Endothelial cell of umbilical vein (primary cell): ENCODE measurements at regions not wholly inside any gene's neighbourhood (a gene's known extent, or its start where the extent isn't known, plus 50 kb on each side); places are given as distances from the start of the nearest gene placed in this dataset.

Experiments
- EZH2 ChIP-seq: IDR thresholded peaks from 2 replicates; pipeline ENCODE4 v1.6.1; 2012; ENCODE audit warnings: borderline replicate concordance, low read depth, mild to moderate bottlenecking, moderate library complexity, low read length, inconsistent platforms; ENCODE audit not compliant: severe bottlenecking
- FOS ChIP-seq: IDR thresholded peaks from 2 replicates; pipeline ENCODE4 v1.6.1; 2011; ENCODE audit warnings: mild to moderate bottlenecking, low read length, moderate library complexity, borderline replicate concordance; ENCODE audit not compliant: insufficient read depth
- GATA2 ChIP-seq: IDR thresholded peaks from 2 replicates; pipeline ENCODE4 v1.7.0; 2011; ENCODE audit warnings: low read depth, mild to moderate bottlenecking, moderate library complexity, mixed read lengths, low read length; ENCODE audit not compliant: insufficient read length, insufficient read depth
- POLR2A ChIP-seq: IDR thresholded peaks from 2 replicates; pipeline ENCODE4 v1.6.1; 2012; ENCODE audit warnings: low read depth, mild to moderate bottlenecking, control low read depth, low read length
- POLR2AphosphoS5 ChIP-seq: IDR thresholded peaks from 2 replicates; pipeline ENCODE4 v1.6.1; 2012; ENCODE audit warnings: low read depth, mild to moderate bottlenecking, control low read depth, low read length, moderate library complexity; ENCODE audit not compliant: insufficient read depth
- TF ChIP-seq, protein P1 (sequence below), 2 donors: IDR thresholded peaks; 1 replicate in 1 of 2; 2 replicates in 1 of 2; pipeline ENCODE4 v1.5.1; 2011; ENCODE audit warnings: low read length in 2 of 2, mild to moderate bottlenecking in 2 of 2, moderate library complexity in 2 of 2, control low read depth in 1 of 2, inconsistent platforms in 1 of 2, low read depth in 1 of 2; ENCODE audit not compliant: insufficient read depth in 1 of 2; ENCODE audit errors: extremely low read depth in 1 of 2

DNA sequence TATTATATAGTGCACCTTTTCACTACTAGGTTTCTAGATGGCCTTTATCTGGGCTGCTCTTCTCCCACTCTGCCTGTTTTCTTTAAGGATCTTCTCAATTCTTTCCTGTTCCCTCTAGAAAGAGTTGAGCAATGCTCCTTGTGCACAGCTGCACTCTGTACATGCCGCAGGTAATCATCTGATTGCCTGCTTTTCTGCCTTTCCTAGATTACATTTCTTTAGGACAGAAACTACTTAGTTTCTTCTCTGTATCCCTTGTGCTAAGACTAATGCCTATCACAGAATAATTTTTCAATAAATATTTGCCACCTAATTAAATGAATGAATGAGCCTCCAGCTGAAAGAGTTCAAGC is 802.4 kb upstream of the ID2 start:
- TF ChIP-seq, protein P1, sequence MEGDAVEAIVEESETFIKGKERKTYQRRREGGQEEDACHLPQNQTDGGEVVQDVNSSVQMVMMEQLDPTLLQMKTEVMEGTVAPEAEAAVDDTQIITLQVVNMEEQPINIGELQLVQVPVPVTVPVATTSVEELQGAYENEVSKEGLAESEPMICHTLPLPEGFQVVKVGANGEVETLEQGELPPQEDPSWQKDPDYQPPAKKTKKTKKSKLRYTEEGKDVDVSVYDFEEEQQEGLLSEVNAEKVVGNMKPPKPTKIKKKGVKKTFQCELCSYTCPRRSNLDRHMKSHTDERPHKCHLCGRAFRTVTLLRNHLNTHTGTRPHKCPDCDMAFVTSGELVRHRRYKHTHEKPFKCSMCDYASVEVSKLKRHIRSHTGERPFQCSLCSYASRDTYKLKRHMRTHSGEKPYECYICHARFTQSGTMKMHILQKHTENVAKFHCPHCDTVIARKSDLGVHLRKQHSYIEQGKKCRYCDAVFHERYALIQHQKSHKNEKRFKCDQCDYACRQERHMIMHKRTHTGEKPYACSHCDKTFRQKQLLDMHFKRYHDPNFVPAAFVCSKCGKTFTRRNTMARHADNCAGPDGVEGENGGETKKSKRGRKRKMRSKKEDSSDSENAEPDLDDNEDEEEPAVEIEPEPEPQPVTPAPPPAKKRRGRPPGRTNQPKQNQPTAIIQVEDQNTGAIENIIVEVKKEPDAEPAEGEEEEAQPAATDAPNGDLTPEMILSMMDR (IDR thresholded peaks at IDR 0.05; ENCODE audit: extremely low read depth in 1 of 2, insufficient read depth in 1 of 2, low read depth in 1 of 2, low read length in 2 of 2): no peak
- TF ChIP-seq POLR2A (no peak), POLR2AphosphoS5 (no peak), EZH2 (no peak), FOS (no peak), GATA2 (no peak)
